ENCODE measurements at regions not wholly inside any gene's neighbourhood (a gene's known extent, or its start where the extent isn't known, plus 50 kb on each side); places are given as distances from the start of the nearest gene placed in this dataset.

DNA sequence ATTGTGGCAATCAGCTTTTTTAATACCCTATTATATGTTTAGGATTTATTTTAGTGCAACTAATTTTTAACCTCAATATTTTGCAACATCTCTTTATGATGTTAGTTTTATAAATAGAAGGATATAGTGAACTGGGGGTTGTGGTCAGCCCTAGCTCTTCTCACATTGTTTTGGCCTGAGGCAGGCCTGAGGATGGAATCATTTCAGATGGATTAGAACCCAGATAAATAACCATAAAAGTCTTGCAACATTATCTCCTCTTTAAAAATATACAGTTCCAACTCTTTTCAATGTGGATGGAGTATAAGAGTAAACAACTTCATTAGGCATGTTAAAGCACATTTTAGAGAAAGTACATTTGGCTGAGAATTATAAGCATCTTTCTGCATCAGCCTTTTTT lies 522.7 kb downstream of the NR2F1-AS1 start:
- DNase-seq, result no peak

DNA sequence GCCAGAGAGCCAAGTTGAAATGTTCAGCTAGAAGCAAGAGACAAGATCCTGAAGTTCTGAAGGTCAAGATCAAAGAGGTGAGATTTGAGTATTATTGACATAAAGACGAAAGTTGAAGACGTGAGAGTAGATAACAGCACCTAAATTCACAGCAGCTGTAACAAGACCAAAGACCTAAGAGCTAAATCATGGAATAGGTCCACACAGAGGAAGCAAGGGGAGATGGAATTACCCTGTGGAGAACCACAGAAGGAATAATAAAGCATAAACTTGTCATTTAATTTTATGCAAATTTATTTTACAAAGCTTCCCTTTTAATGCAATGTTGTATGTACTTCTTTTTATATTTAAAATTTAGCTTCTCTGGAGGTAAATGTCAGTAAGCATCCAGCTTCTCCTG lies 523.7 kb downstream of the NR2F1-AS1 start:
- no peak for DNase-seq

DNA sequence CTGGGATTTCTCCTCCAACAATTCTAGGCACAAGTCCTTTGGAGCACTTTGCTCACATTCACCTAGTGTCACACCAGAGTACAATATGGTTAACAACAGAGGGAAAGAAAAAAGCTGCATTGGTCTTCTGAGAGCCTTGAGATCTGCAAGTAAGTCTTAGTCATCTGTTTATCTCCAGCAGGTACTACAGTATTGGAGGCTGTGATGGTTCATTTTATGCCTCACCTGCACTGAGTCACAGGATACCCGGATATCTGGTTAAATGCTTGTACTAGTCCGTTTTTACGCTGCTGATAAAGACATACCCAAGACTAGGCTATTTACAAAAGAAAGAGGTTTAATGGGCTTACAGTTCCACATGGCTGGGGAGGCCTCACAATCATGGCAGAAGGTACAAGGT lies 525.0 kb downstream of the NR2F1-AS1 start:
- DNase-seq, result no peak

DNA sequence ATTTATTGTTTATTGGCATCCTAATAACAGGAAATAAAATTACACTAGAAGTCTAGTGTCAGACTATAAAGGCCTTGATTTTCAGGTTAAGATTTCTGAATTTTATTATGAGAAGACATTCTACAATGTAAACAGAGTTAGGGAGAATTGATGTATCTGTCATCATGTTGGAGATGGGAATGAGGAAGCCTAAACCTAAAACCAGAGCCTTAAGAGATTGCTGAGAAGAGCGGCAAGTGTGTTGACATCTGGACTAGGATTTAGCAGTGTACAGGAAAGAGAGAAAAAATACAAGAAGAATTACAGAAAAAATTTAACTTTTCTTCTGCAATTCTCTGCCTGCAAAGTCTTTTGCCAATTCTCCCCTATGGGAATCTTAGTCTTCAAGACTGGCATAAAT lies 525.5 kb downstream of the NR2F1-AS1 start:
- no peak for DNase-seq

DNA sequence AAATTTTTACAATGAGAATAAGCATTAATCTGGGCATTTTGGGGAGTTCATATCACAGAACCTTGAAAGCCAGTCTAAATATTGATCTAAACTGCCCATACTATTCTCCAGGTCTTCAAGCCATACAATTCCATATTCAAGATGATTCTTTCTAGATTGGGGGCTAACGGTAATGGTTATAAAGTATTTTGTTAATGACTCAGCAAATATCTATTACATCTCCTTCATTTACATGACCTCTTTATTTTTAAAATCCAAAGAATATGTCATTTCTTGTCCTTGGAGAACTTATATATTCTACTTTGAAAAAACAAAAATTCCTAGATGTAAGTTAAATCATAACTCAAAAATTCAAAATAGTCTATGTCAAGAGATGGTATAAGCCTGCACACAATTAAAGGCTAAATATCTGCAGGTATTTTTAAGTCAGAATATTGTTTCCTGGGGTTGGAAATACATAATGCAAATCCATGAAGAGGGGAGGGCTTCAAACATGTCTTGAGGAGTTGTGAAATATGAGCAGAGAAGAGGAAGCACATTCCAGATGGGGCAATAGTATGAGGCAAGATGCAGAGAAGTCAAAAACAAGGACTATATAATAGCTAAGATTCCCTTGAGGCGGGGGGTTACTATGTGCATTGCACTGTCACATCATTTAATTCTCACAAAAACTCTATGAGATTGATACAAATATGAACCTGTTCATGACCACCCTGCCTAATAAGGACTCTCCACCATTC lies 526.4 kb downstream of the NR2F1-AS1 start:
- DNase-seq, result no peak

DNA sequence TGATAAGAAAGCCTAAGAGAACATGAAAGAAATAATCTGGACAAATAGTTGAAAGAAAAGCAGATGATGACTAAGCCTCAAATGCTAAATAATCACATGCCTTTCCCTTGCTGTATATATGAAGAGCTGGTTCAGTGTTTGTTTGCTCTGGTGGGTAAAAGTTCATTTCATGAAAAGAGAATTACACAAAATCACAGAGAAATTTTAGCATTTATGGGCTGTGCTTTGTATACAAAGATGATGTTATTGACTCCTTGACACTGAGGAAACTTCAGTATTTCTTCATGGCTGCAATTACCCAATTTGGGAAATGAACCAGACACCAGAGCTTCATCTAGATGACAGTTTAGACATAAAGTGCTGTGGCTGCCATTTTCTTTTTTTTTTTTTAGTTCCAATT lies 527.2 kb downstream of the NR2F1-AS1 start:
- DNase-seq, result no peak

DNA sequence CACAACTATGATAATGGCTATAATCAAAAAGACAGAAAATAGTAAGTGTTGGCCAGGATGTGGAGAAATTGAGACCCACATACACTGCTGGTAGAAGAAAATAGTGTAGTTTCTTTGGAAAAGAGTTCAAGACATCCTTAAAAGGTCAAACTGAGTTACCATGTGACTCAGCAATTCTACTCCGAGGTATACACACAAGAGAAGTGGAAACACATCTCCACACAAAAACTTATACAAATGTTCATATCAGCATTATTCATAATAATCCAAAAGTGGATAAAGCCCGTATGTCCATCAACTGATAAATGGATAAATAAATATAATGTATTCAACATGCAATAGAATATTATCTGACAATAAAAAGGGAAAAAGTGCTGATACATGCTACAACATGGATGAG lies 532.2 kb downstream of the NR2F1-AS1 start:
- DNase-seq, result no peak

DNA sequence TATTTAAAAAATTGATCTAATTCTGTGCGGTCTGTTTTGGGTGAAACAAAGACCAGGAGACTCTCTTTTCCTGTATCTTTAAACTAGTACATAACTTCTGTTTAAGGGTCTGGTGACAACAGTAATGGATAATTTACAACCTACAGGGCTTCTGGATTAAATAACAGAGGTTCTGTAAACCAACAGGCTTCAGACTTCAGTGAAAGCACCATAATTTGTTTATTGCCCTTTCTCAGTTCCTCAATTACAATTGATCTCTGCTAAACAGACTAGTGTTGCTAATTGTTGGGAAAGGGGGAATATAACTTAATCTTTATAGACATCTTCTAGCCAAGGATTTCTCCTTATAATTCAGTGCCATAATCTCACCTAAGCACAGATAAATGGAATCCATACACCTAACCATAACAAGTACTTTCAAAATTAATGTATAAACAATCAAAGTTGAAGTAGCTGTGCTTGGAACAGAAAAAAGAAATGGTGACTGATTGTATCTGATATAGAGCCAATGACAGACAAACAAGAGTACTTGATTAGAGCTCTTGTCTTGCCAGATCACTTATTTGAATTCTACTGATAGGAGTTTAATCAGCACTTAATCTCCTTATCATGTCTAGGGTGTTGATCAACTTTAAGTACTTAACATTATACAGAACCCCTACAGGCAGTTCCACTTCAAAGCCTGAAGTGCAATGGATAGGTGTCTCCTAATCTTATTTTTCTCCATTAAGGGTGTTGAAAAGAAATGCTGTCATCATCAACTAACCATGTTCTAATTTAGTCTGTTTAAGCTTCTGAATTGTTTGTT lies 536.0 kb downstream of the NR2F1-AS1 start:
- no peak for DNase-seq

DNA sequence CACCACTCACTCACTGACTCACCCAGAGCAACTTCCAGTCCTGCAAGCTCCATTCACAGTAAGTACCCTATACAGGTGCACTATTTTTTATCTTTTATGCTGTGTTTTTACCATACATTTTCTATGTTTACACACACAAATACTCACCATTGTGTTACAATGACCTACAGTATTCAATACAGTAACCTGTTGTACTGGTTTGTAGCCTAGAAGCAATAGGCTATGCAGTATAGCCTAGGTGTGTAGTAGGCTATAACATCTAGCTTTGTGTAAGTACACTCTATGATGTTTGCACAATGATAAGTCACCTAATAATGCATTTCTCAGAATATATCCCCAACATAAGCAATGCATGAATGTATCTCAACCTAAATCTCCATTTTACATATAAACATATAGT lies 541.1 kb downstream of the NR2F1-AS1 start:
- no peak for DNase-seq

DNA sequence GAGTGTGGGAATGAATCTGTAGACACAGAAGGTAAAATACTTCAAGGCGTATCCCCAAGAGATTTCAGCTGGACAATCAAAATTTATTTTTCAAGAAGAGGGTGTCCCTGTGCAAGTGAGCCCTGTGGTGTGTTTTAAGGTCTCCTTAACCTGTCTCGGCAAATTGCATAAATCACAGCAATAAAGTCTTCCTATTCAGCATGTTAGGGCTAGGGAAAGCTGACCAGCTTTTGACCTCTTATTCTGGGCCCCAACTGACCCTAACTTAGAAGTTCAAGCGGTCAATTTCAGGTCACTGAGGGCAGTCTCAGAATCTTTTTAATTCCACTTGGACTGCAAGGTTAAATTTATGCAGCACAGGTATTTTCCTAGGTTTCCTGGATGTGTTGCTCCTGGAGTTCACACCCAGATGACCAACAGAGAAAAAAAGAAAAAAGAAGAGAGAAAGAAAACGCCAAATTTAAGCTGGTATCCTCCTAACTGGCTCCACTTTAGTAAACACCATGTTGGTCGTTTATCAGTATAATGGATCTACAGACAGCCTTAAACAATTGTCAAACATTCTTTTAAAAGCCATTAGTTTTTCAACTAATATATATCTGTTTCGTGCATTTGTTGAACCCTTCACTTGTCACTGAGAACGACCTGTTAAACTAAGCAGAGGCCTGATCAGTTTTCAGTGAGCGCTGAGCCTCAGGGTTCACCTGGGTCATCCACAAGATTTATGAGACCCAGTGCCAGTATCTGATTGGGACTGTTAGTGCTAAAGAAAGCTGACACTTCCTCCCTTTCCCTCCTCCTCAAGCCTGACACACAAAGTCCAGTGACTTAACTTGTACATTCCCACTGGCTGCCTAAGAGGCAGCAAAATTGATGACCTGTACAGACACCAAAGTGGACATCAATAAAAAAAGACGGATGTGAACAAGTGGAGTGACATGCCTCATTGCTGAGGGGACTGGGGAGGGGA lies 546.1 kb downstream of the NR2F1-AS1 start:
- no peak for DNase-seq

DNA sequence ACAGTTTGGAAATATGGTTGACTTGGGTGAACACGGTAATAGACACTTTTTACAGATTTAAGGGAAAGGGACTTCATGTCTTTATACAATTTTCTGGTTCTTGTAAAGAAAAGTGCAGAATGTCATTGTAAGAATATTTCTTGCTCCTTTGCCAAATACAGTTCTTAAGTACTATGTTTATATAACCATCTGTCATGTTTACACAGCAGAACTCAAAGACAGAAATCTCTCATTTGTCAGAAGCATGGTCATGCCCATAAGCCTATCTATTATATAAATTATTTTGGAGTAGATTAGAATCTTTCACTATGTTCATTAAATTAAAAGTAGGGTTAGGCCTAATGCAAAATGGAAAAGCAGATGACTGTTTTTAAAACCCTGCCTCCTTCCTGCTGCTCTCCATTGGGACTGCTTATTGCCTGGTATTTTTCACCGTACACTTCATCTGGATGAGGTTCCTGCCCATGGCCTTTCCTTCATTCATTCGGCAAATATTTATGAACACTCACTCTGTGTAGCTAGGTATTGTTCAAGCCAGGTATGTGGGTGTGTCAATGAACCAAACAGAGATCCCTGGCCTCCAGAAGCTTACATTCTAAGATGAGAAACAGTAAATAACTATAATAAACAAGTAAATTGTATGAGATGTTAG lies 558.1 kb downstream of the NR2F1-AS1 start:
- DNase-seq, result no peak

DNA sequence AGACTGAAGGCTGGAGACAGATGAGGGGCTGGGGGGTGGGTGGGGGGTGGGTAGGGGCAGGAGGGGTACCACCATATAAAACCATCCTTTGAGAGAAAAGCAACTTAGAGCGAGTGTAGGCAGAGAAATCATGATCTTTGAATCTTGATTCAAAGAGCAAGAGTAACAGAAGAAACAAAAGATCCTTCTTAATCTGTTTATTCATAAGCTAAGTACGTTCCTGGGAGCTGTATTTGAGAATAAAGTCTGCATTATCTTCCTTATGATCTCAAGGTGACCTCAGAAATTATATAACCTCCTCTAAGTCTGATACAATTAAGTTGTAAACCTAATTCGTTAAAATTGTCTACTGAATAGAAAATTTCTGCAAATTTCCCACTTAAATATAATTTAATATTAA lies 558.8 kb downstream of the NR2F1-AS1 start:
- no peak for DNase-seq

DNA sequence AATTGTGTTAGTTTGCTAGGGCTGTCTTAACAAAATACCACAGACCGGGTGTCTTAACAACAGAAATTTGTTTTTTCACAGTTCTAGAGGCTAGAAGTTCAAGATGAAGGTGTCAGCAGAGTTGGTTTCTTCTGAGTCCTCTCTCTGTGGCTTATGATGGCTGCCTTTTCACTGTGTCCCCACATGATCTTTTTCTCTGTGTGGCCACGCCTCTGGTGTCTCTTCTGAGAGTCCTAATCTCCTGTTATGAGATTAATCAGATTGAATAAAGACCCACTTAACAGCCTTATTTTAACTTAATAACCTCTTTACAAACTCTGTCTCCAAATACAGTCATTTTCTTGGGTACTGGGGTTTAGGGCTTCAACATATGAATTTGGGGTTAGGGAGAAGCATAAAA lies 561.1 kb downstream of the NR2F1-AS1 start:
- DNase-seq, result no peak

DNA sequence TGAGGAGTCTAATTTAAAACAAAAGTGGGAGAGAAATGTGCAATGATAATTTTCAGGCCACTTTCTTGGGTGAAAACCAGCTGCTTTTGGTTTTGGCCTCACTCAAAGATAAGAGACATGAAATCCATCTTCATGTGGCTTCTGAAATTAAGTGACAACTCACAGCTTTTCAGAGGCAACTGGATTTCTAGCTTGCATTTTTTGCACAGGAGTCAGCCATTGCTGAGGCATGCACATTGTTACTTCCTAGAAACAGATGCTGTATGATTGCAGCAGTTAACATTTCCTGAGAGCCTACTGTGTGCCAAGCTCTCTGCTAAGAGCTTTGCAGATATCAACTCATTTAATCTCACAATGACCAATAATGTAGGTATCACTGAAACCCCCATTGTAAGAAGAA lies 562.6 kb downstream of the NR2F1-AS1 start:
- no peak for DNase-seq

DNA sequence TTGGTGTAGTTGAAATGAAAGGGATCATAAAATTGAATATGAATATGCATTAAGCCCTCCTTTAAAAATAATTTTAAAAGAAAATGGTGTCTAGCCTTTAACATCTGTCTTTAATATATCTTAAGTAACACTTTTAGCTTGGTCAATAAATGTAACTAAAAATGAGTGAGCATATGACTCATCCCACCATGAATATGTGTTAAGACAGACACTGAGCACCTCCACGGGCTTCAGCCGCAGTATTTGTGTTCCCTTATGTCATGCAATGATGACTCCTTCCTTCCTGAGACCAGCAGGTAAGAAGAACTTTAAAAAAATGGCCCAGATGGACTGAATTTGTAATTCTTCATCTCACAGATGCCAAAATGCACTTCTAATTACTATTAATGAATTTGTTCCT lies 563.2 kb downstream of the NR2F1-AS1 start:
- no peak for DNase-seq

DNA sequence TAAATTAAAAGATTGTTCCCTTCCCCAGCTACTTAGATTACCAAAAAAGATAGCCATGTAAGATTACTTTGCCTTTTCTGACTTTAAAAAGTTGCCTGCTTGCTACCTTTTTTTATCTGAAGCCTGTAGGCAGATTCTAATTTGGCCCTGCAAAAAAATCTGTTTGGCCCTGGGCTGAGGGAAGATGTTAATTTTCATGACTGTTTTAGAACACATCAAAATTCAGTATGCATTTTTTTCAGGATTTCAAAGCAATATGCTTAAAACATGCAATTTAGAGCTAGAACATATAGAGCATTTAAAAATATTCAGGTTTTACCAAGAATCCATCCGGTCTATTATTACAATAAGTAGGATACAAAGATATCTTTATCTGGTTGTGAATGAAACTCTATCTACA lies 563.6 kb downstream of the NR2F1-AS1 start:
- DNase-seq, result no peak

DNA sequence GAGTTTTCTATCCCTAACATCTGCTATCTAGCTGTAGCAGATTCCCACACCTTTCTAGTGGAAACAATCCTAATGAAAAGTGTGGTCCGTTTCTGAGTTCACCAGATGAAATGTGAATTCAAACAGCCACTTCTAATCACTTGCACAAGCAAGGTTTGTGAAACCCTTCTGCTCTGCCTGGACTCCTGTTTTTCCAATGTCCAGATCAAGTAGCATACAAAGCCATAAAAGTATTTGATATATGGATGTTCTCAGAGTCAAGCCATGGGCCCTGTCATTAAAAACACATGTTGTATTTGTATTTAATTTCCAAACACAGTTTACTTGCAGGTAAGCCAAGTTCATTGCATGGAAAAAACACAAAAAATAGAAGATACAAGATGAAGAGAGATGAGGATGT lies 570.4 kb downstream of the NR2F1-AS1 start:
- DNase-seq, result no peak

DNA sequence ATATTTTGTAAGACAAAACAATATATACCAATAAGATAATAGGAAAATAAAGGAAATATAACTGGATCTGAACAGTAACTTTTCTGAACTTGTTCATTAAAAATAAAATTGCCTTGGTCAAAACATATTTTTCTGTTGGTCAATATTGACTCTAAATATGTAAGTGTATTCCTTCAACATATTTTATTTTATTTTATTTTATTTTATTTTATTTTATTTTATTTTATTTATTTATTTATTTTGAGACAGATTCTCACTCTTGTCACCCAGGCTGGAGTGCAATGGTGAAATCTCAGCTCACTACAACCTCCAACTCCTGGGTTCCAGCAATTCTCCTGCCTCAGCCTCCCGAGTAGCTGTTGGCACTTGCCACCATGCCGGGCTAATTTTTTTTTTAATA lies 571.0 kb downstream of the NR2F1-AS1 start:
- DNase-seq, result no peak

DNA sequence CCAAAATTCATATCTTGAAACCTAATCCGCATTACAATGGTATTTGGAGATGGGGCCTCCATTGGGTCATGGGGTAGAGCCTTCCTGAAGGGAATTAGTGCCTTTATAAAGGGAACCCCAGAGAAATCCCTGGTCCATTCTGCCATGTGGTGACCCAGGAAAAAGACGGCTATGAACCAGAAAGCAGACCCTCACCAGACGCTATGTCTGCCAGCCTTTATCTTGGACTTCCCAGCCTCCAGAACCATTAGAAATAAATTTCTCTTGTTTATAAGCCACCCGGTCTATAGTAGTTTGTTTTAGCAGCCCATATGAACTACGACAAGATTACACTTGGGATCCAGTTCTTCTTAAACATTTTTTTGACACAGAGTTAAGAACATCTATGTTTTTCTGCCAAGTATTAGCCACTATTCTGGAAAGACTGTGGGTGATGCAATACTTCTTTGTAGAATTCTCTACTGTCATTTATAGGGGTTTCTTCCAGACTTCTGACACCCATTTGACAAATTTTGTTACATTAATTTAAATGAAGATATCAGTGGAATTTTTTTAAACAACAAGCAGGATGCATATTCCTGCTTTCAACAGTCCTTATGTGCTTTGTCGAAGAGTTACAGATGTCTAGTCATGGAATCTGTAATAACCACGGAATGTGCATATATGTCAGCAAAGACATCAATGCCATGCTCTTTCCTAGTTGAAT lies 572.4 kb downstream of the NR2F1-AS1 start:
- no peak for DNase-seq

DNA sequence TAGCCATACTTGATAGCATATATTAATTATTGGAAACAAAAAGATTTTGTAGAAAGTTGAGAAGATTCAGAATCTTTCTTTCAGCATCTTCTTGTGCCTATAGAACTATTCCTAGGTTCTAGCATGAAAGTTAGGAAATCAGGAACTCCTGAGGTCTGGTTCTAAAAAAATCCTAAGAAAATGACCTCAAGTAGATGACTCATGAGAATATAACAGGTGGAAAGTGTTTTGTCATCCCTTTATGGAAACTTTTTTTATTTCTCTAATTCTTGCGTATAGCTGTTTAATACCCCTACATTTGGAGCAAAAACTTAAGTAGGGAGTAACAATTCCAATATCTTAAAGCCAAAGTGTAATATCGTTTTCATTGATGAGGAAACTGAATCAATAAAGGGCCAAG lies 574.1 kb downstream of the NR2F1-AS1 start:
- DNase-seq, result no peak

DNA sequence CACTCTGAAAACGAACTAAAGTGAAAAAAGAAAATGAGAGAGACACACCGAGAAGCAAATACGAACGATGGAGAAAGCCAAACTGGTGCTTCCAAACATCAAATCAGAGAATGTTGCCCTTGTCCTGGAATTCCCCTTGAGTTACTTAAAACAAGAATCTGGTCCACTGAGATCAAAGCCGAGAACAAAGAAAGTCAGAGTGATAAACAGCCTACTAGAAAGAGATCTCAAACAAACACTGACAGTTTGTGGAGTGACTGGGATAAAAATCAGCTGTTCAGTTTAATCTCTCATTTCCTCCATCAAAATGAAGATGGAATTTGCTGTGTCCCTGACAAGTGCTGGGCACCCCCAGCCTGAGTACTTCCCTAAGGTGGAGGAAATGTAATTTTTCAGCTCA lies 582.6 kb downstream of the NR2F1-AS1 start:
- no peak for DNase-seq
